K562 (cell line): ENCODE measurements at regions not wholly inside any gene's neighbourhood (a gene's known extent, or its start where the extent isn't known, plus 50 kb on each side); places are given as distances from the start of the nearest gene placed in this dataset.

ENCODE experiments used
- ATAC-seq: fragments of 200-7000 bp; cut with Tn5 transposase; 3 replicates; pipeline ENCODE4 v1.9.1; 2020; ENCODE audit warnings: moderate library complexity
- BruUV-seq: library from RNA; stranded (reverse); fragments of 400-500 nt; replicated peaks from 2 replicates; lab custom pipeline; 2021; lab: Mats Ljungman, UMichigan
- CTCF ChIA-PET: fragments of 300-600 bp; formaldehyde crosslinking; extraction: SDS; loops from one replicate; lab custom pipeline; 2021; ENCODE audit warnings: low intra/inter-chr PET ratio; lab: Yijun Ruan, JAX
- POLR2A ChIA-PET: fragments of 300-600, 350-650 bp; sonication (Branson Sonifier 250); formaldehyde crosslinking; extraction: SDS; loops from one replicate; lab custom pipeline; 2021; ENCODE audit warnings: antibody characterized with exemption, inconsistent platforms; lab: Yijun Ruan, JAX
- DNase-seq, 4 experiments: peaks; one replicate each; pipeline versions ENCODE4 v3.0.0 to v3.0.0-alpha.2; 2011 to 2018; ENCODE audit warnings: low spot score in 3 of 4, mixed read lengths in 3 of 4; ENCODE audit errors: extremely low read depth in 1 of 4
- FAIRE-seq: peaks from 2 replicates; lab custom pipeline; 2011; peaks lifted over from hg19 to GRCh38; lab: Jason Lieb, UNC
- H2AFZ ChIP-seq: 2 replicates; pipeline ENCODE4 v1.6.0; 2011; ENCODE audit warnings: low read depth, low read length, control low read depth, inconsistent platforms
- H3K27ac ChIP-seq: fragments of 200-600 bp; 3 replicates; pipeline ENCODE4 v1.8.0; 2011; ENCODE audit warnings: low read depth, mild to moderate bottlenecking, control low read depth, inconsistent platforms, low read length, moderate library complexity, mixed read lengths; ENCODE audit errors: extremely low read depth
- H3K27me3 ChIP-seq, 2 experiments: fragments of 300-600 bp in 1 of 2; 2 replicates in 1 of 2; 3 replicates in 1 of 2; pipeline versions ENCODE4 v1.6.0 to v1.8.0; 2011; ENCODE audit warnings: inconsistent platforms in 2 of 2, low read length in 2 of 2, mild to moderate bottlenecking in 1 of 2, mixed read lengths in 1 of 2, moderate library complexity in 1 of 2; ENCODE audit not compliant: control insufficient read depth in 2 of 2, insufficient read depth in 2 of 2
- H3K36me3 ChIP-seq: fragments of 300-600 bp; 3 replicates; pipeline ENCODE4 v1.8.0; 2011; ENCODE audit warnings: mild to moderate bottlenecking, low read length, inconsistent platforms; ENCODE audit not compliant: control insufficient read depth, insufficient read depth
- H3K4me1 ChIP-seq, 2 experiments: fragments of 200-600 bp in 1 of 2; replicated peaks in 1 of 2; 2 replicates in 1 of 2; 3 replicates in 1 of 2; pipeline versions ENCODE4 v1.5.1 to v1.8.0; 2011; ENCODE audit warnings: inconsistent platforms in 2 of 2, low read length in 2 of 2, mild to moderate bottlenecking in 1 of 2, mixed read lengths in 1 of 2, moderate library complexity in 1 of 2; ENCODE audit not compliant: control insufficient read depth in 2 of 2, insufficient read depth in 2 of 2
- H3K4me2 ChIP-seq: 2 replicates; pipeline ENCODE4 v1.6.1; 2011; ENCODE audit warnings: low read length, control low read depth, inconsistent platforms, mixed read lengths; ENCODE audit not compliant: insufficient read depth
- H3K4me3 ChIP-seq: fragments of 200-600 bp; sonication (generic), shearing (Covaris generic); 2 replicates; pipeline ENCODE4 v1.5.1; 2016; ENCODE audit warnings: control low read depth, inconsistent platforms
- H3K79me2 ChIP-seq: fragments of 200-600 bp; 3 replicates; pipeline ENCODE4 v1.8.0; 2011; ENCODE audit warnings: low read length, inconsistent platforms; ENCODE audit not compliant: control insufficient read depth, insufficient read depth
- H3K9ac ChIP-seq, 2 experiments: 2 replicates each; pipeline versions ENCODE4 v1.6.0 to v1.6.1; 2011; ENCODE audit warnings: low read depth in 2 of 2, low read length in 2 of 2, control low read depth in 1 of 2, inconsistent platforms in 1 of 2, mild to moderate bottlenecking in 1 of 2, mixed read lengths in 1 of 2; ENCODE audit not compliant: insufficient read depth in 1 of 2
- H3K9me1 ChIP-seq: one replicate; pipeline ENCODE4 v1.6.0; 2011; ENCODE audit warnings: inconsistent platforms, mild to moderate bottlenecking, low read length, moderate library complexity; ENCODE audit not compliant: control insufficient read depth, insufficient read depth
- H3K9me3 ChIP-seq: replicated peaks from 2 replicates; pipeline ENCODE4 v1.5.1; 2011; ENCODE audit warnings: low read depth, low read length, inconsistent platforms; ENCODE audit not compliant: control insufficient read depth, insufficient read depth
- H4K20me1 ChIP-seq: replicated peaks from 2 replicates; pipeline ENCODE4 v1.6.1; 2011; ENCODE audit warnings: low read length, inconsistent platforms, mixed read lengths; ENCODE audit not compliant: control insufficient read depth, insufficient read depth
- ADNP ChIP-seq: fragments of 200-800 bp; sonication (Bioruptor generic); IDR thresholded peaks from 2 replicates; pipeline ENCODE4 v1.6.1; 2016; ENCODE audit warnings: missing genetic modification characterization, missing compliant biosample characterization
- C11orf30 ChIP-seq: fragments of 450-650 bp; IDR thresholded peaks from 2 replicates; pipeline ENCODE4 v1.6.1; 2016; ENCODE audit warnings: low read depth, mild to moderate bottlenecking
- CREB1 ChIP-seq, 2 experiments: sonication (generic) in 1 of 2; formaldehyde crosslinking in 1 of 2; IDR thresholded peaks; 2 replicates each; pipeline versions ENCODE4 v1.6.1 to v1.8.0; 2012 to 2022; ENCODE audit warnings: inconsistent platforms in 1 of 2, mild to moderate bottlenecking in 1 of 2, missing genetic modification reagents in 1 of 2, moderate library complexity in 1 of 2
- ELK1 ChIP-seq: sonication (generic); formaldehyde crosslinking; IDR thresholded peaks from 2 replicates; pipeline ENCODE4 v1.8.1; 2022; ENCODE audit warnings: missing genetic modification reagents
- FOXJ2 ChIP-seq: fragments of 200-800 bp; sonication (Bioruptor generic); IDR thresholded peaks from 2 replicates; pipeline ENCODE4 v1.6.1; 2016; ENCODE audit warnings: missing genetic modification characterization, missing compliant biosample characterization
- KLF13 ChIP-seq: fragments of 450-650 bp; IDR thresholded peaks from 2 replicates; pipeline ENCODE4 v1.6.1; 2016; ENCODE audit warnings: missing genetic modification characterization, low read depth, mild to moderate bottlenecking, missing compliant biosample characterization, moderate library complexity, borderline replicate concordance
- MCM3 ChIP-seq: fragments of 450-650 bp; IDR thresholded peaks from 2 replicates; pipeline ENCODE4 v1.6.1; 2016
- MYBL2 ChIP-seq, 2 experiments: fragments of 450-650 bp in 1 of 2; sonication (generic) in 1 of 2; formaldehyde crosslinking in 1 of 2; IDR thresholded peaks; 2 replicates each; pipeline versions ENCODE4 v1.6.1 to v1.8.1; 2017 to 2022; ENCODE audit warnings: borderline replicate concordance in 1 of 2, inconsistent platforms in 1 of 2, low read depth in 1 of 2, mild to moderate bottlenecking in 1 of 2, missing genetic modification reagents in 1 of 2, moderate library complexity in 1 of 2
- PHB2 ChIP-seq: fragments of 450-650 bp; IDR thresholded peaks from 2 replicates; pipeline ENCODE4 v1.6.1; 2017; ENCODE audit warnings: low read depth
- POLR3G ChIP-seq: IDR thresholded peaks from 2 replicates; pipeline ENCODE4 v1.6.1; 2011; ENCODE audit not compliant: insufficient read length, insufficient replicate concordance; ENCODE audit errors: extremely low read depth
- SRF ChIP-seq, 2 experiments: fragments of 250-450, 450-650 bp in 1 of 2; sonication (Bioruptor Pico) in 1 of 2; sonication (generic) in 1 of 2; formaldehyde crosslinking; IDR thresholded peaks; 2 replicates each; pipeline versions ENCODE4 v1.5.0 to v1.5.1; 2020 to 2022; ENCODE audit warnings: mild to moderate bottlenecking in 1 of 2, missing genetic modification reagents in 1 of 2
- ZNF785 ChIP-seq: fragments of 250-450 bp; sonication (Bioruptor Pico); IDR thresholded peaks from 2 replicates; pipeline ENCODE4 v1.4.0; 2020; ENCODE audit warnings: mild to moderate bottlenecking
- WGBS: fragments of 100-300 bp; shearing (Covaris generic); methylation state at CpG from one replicate; pipeline ENCODE4 v1.1.6; 2016; ENCODE audit warnings: low coverage, mixed read lengths; ENCODE audit not compliant: insufficient coverage; ENCODE audit errors: missing lambda C conversion rate; 5-methylcytosine and 5-hydroxymethylcytosine counted together
- in situ Hi-C: fragments of 300-500 bp; cut with MboI; formaldehyde crosslinking; loops from 4 replicates; pipeline ENCODE4 v1.15.0; 2018; ENCODE audit warnings: inconsistent platforms, mixed read lengths
- intact Hi-C: fragments of 100-400 bp; cut with micrococcal nuclease; formaldehyde crosslinking; loops from 2 replicates; pipeline ENCODE4 v1.14.2; 2022

GRCh38 chr1:79646880-79647279 is 640.4 kb upstream of the ADGRL4 start:
- intact Hi-C loops (no loop called here), in situ Hi-C loops (no loop called here)
- TF ChIP-seq KLF13 (tag) (no peak), FOXJ2 (tag) (no peak), ZNF785 (CRISPR knock-in tag) (no peak), POLR3G (no peak), ELK1 (no peak), PHB2 (no peak)
- ATAC-seq (no peak), FAIRE-seq (no peak), DNase-seq (no peak)
- Histone ChIP-seq H2AFZ (no peak overlapping the region), H3K4me3 (no peak overlapping the region), H3K9me1 (no peaks in the 10 kb centered on the region), H3K79me2 (no peaks in the 10 kb centered on the region), H3K36me3 (no peaks in the 10 kb centered on the region), H3K27ac (no peak overlapping the region), H3K27me3 (no peaks in the 10 kb centered on the region), H3K4me2 (no peak overlapping the region), H4K20me1 (no peaks in the 10 kb centered on the region), H3K4me1 (no peaks in the 10 kb centered on the region), H3K9ac (no peak overlapping the region), H3K9me3 (no peaks in the 10 kb centered on the region)
- CTCF ChIA-PET: no interaction called here
- WGBS: 0% methylated on average over 3 of the region's 3 CpGs
- BruUV-seq: no TSS peak
- POLR2A ChIA-PET: no interaction called here

GRCh38 chr1:79638382-79638781 is 631.9 kb upstream of the ADGRL4 start:
- H3K9me3 ChIP-seq: no peaks in the 10 kb centered on the region
- no peaks in the 10 kb centered on the region for H3K79me2 ChIP-seq
- in situ Hi-C loops: no loop called here
- H4K20me1 ChIP-seq: no peaks in the 10 kb centered on the region
- no peak overlapping the region for H3K27ac ChIP-seq
- no peaks in the 10 kb centered on the region for H3K9me1 ChIP-seq
- no peak for ATAC-seq
- POLR2A ChIA-PET: no interaction called here
- FAIRE-seq: no peak
- no peak overlapping the region for H3K9ac ChIP-seq
- no peak for TF ChIP-seq C11orf30
- no peak for TF ChIP-seq CREB1 (IDR thresholded peaks at IDR 0.05)
- no peak for TF ChIP-seq CREB1 (CRISPR knock-in tag; IDR thresholded peaks at IDR 0.05)
- no peak for TF ChIP-seq SRF (CRISPR knock-in tag; IDR thresholded peaks at IDR 0.05)
- no peak for TF ChIP-seq MCM3
- no peak for TF ChIP-seq MYBL2 (IDR thresholded peaks at IDR 0.05; ENCODE audit: low read depth)
- no peak for TF ChIP-seq MYBL2 (CRISPR knock-in tag; IDR thresholded peaks at IDR 0.05; ENCODE audit: borderline replicate concordance)
- TF ChIP-seq ADNP (tag): no peak
- TF ChIP-seq, all 486 proteins: peak for 0
- BruUV-seq: no TSS peak
- Histone ChIP-seq H2AFZ (no peak overlapping the region), H3K36me3 (no peaks in the 10 kb centered on the region), H3K27me3 (no peaks in the 10 kb centered on the region), H3K4me2 (no peak overlapping the region), H3K4me3 (no peak overlapping the region), H3K4me1 (no peaks in the 10 kb centered on the region)
- intact Hi-C loops: no loop called here
- CTCF ChIA-PET: no interaction called here
- no peak for DNase-seq
- no CpG with 5 or more reads among the region's 2 CpGs for WGBS
